ENCODE measurements at regions not wholly inside any gene's neighbourhood (a gene's known extent, or its start where the extent isn't known, plus 50 kb on each side); places are given as distances from the start of the nearest gene placed in this dataset.

GRCh38 chr10:106226828-106227227 lies 937.7 kb downstream of the SORCS1 start:
- no peak for TF ChIP-seq ELK1 (IDR thresholded peaks at IDR 0.05; ENCODE audit: borderline replicate concordance, low read depth, low read length)
- no peak for TF ChIP-seq POLR2A (IDR thresholded peaks at IDR 0.05; ENCODE audit: low read depth, low read length)
- no peak for TF ChIP-seq SMC3 (IDR thresholded peaks at IDR 0.05; ENCODE audit: low read depth, low read length)
- no peak for TF ChIP-seq MXI1 (IDR thresholded peaks at IDR 0.05; ENCODE audit: borderline replicate concordance, low read depth, low read length)
- TF ChIP-seq NFE2L2 (IDR thresholded peaks at IDR 0.05; ENCODE audit: low read depth, low read length) = no peak
- TF ChIP-seq CTCF (conservative IDR thresholded peaks at IDR 0.05; ENCODE audit: low read depth, low read length) = no peak
- no peak for TF ChIP-seq RAD21 (IDR thresholded peaks at IDR 0.05; ENCODE audit: low read length)
- TF ChIP-seq CEBPB (IDR thresholded peaks at IDR 0.05; ENCODE audit: low read depth, low read length) = no peak
- TF ChIP-seq FOS (IDR thresholded peaks at IDR 0.05; ENCODE audit: low read depth, low read length) = no peak
- no peak for TF ChIP-seq USF2 (IDR thresholded peaks at IDR 0.05; ENCODE audit: low read depth, low read length)
- no peak for TF ChIP-seq CHD1 (IDR thresholded peaks at IDR 0.05; ENCODE audit: low read depth, low read length)
